Gastrocnemius medialis (tissue), 4 donors: ENCODE measurements at regions not wholly inside any gene's neighbourhood (a gene's known extent, or its start where the extent isn't known, plus 50 kb on each side); places are given as distances from the start of the nearest gene placed in this dataset.

Source experiments
- ATAC-seq, 2 donors: fragments of 150-250 bp; one replicate each; pipeline ENCODE4 v1.9.1; 2016
- DNase-seq, 2 donors: peaks; one replicate each; pipeline ENCODE4 v3.0.0-alpha.2; 2019
- H3K27ac ChIP-seq, 4 donors: fragments of 200-600 bp; sonication (generic); 1 replicate in 1 of 4; 2 replicates in 3 of 4; pipeline ENCODE4 v1.5.1; 2016 to 2018; ENCODE audit warnings: mild to moderate bottlenecking in 2 of 4, moderate library complexity in 1 of 4
- H3K27me3 ChIP-seq, 3 donors: fragments of 200-600 bp; sonication (generic) in 2 of 3; 1 replicate in 1 of 3; 2 replicates in 2 of 3; pipeline versions ENCODE4 v1.5.1 to v1.6.0; 2016 to 2019; ENCODE audit warnings: mild to moderate bottlenecking in 1 of 3, moderate library complexity in 1 of 3
- H3K36me3 ChIP-seq, 2 donors: fragments of 200-600 bp; sonication (generic) in 1 of 2; one replicate each; pipeline ENCODE4 v1.5.1; 2017 to 2018
- H3K4me1 ChIP-seq, 2 donors: fragments of 200-600 bp; sonication (generic) in 1 of 2; one replicate each; pipeline ENCODE4 v1.5.1; 2016 to 2017; ENCODE audit warnings: mild to moderate bottlenecking in 2 of 2
- H3K4me3 ChIP-seq, 4 donors: fragments of 200-600 bp; sonication (generic) in 3 of 4; 1 replicate in 1 of 4; 2 replicates in 3 of 4; pipeline ENCODE4 v1.5.1; 2016 to 2019; ENCODE audit warnings: mild to moderate bottlenecking in 2 of 4
- H3K9me3 ChIP-seq, 3 donors: fragments of 200-600 bp; sonication (generic) in 2 of 3; 1 replicate in 1 of 3; 2 replicates in 2 of 3; pipeline ENCODE4 v1.5.1; 2016 to 2019
- CTCF ChIP-seq, 5 experiments: fragments of 450-650 bp in 3 of 5; fragments of 200-600 bp in 2 of 5; sonication (generic) in 2 of 5; IDR thresholded peaks in 4 of 5; conservative IDR thresholded peaks in 1 of 5; 1 replicate in 4 of 5; 2 replicates in 1 of 5; pipeline ENCODE4 v1.5.1; 2016 to 2019; ENCODE audit warnings: antibody characterized with exemption in 5 of 5, mild to moderate bottlenecking in 3 of 5, moderate library complexity in 3 of 5
- POLR2A ChIP-seq, 2 donors: fragments of 450-650 bp; IDR thresholded peaks; one replicate each; pipeline ENCODE4 v1.6.1; 2017; ENCODE audit warnings: antibody characterized with exemption in 2 of 2, mild to moderate bottlenecking in 2 of 2, moderate library complexity in 2 of 2
- in situ Hi-C, 4 donors: fragments of 200-750 bp; cut with MboI; loops; one replicate each; pipeline versions ENCODE4 v1.15.0 to v1.8.0; 2017; ENCODE audit warnings: low sequenced_read_pairs in 4 of 4
- intact Hi-C: fragments of 100-400 bp; cut with DNase I; formaldehyde crosslinking; loops from one replicate; pipeline ENCODE4 v1.15.1; 2023; ENCODE audit warnings: low total_unique reads

GRCh38 chr13:37295071-37295470 is 189.6 kb upstream of the CSNK1A1L start:
- H3K9me3 ChIP-seq, result no peaks in the 10 kb centered on the region
- in situ Hi-C loops (no loop called here), intact Hi-C loops (no loop called here)
- H3K36me3 ChIP-seq, result no peaks in the 10 kb centered on the region
- no peak for TF ChIP-seq CTCF (IDR thresholded peaks at IDR 0.05 in 4 of 5, conservative IDR thresholded peaks at IDR 0.05 in 1 of 5)
- no peak for TF ChIP-seq POLR2A (IDR thresholded peaks at IDR 0.05)
- H3K4me1 ChIP-seq, result no peaks in the 10 kb centered on the region
- ATAC-seq (peak; percentile 50 to 58), DNase-seq (peak in 1 of 2 donors; percentile 7)
- H3K27me3 ChIP-seq, result no peaks in the 10 kb centered on the region
- peak overlapping the region in 3 of 4 donors; percentile 38 to 66 (median 43) for H3K27ac ChIP-seq
- no peak overlapping the region for H3K4me3 ChIP-seq

GRCh38 chr13:37294472-37294871 is 189.0 kb upstream of the CSNK1A1L start:
- DNase-seq (no peak), ATAC-seq (no peak)
- Histone ChIP-seq H3K9me3 (no peaks in the 10 kb centered on the region), H3K4me3 (no peak overlapping the region), H3K27me3 (no peaks in the 10 kb centered on the region), H3K36me3 (no peaks in the 10 kb centered on the region), H3K27ac (peak overlapping the region in 3 of 4 donors; percentile 39 to 66 (median 43)), H3K4me1 (no peaks in the 10 kb centered on the region)
- in situ Hi-C loops (no loop called here), intact Hi-C loops (no loop called here)
- TF ChIP-seq POLR2A (IDR thresholded peaks at IDR 0.05), result no peak
- no peak for TF ChIP-seq CTCF (IDR thresholded peaks at IDR 0.05 in 4 of 5, conservative IDR thresholded peaks at IDR 0.05 in 1 of 5)

GRCh38 chr13:37293295-37293694 is 187.8 kb upstream of the CSNK1A1L start:
- no peak overlapping the region for H3K4me3 ChIP-seq
- H3K36me3 ChIP-seq, result no peaks in the 10 kb centered on the region
- no peaks in the 10 kb centered on the region for H3K27me3 ChIP-seq
- ATAC-seq (no peak), DNase-seq (no peak)
- H3K27ac ChIP-seq, result no peak overlapping the region
- in situ Hi-C loops (no loop called here), intact Hi-C loops (no loop called here)
- TF ChIP-seq POLR2A (IDR thresholded peaks at IDR 0.05) (no peak), CTCF (IDR thresholded peaks at IDR 0.05 in 4 of 5, conservative IDR thresholded peaks at IDR 0.05 in 1 of 5) (no peak)
- H3K4me1 ChIP-seq, result no peaks in the 10 kb centered on the region
- no peaks in the 10 kb centered on the region for H3K9me3 ChIP-seq

- DNase-seq (no peak), ATAC-seq (no peak)
- no peak overlapping the region for H3K4me3 ChIP-seq
- H3K4me1 ChIP-seq, result no peaks in the 10 kb centered on the region
- H3K27me3 ChIP-seq, result no peaks in the 10 kb centered on the region
- no peaks in the 10 kb centered on the region for H3K9me3 ChIP-seq
- TF ChIP-seq CTCF (IDR thresholded peaks at IDR 0.05 in 4 of 5, conservative IDR thresholded peaks at IDR 0.05 in 1 of 5) (no peak), POLR2A (IDR thresholded peaks at IDR 0.05) (no peak)
- in situ Hi-C loops (no loop called here), intact Hi-C loops (no loop called here)
- H3K27ac ChIP-seq, result no peak overlapping the region
- H3K36me3 ChIP-seq, result no peaks in the 10 kb centered on the region
Observed at GRCh38 chr13:37290716-37291505, 185.4 kb upstream of the CSNK1A1L start.
